GM21723 (cell line): ENCODE measurements at regions not wholly inside any gene's neighbourhood (a gene's known extent, or its start where the extent isn't known, plus 50 kb on each side); places are given as distances from the start of the nearest gene placed in this dataset.

Experiments used
- ATAC-seq: cut with Tn5 transposase; IDR thresholded peaks from one replicate; pipeline ENCODE4 v1.9.1; 2021; ENCODE audit warnings: mild to moderate bottlenecking, moderate library complexity; ENCODE audit not compliant: unreplicated experiment

- ATAC-seq = no peak
Measured at GRCh38 chrX:45261005-45261404, 60.3 kb upstream of the DIPK2B start.

GRCh38 chrX:45258731-45259402 is 58.2 kb upstream of the DIPK2B start:
- ATAC-seq = no peak
